ENCODE measurements at regions not wholly inside any gene's neighbourhood (a gene's known extent, or its start where the extent isn't known, plus 50 kb on each side); places are given as distances from the start of the nearest gene placed in this dataset.
"Not testable (repeated sequence)": the region's sequence is repeated elsewhere in the genome, so short reads cannot be mapped to it uniquely, and the experiment has no call there.

GRCh38 chr14:105600195-105600938 lies 74.0 kb downstream of the TMEM121 start:
- DNase-seq (ENCODE audit: low spot score): not testable (repeated sequence)

GRCh38 chr14:105600939-105601359 lies 74.6 kb downstream of the TMEM121 start:
- DNase-seq (ENCODE audit: low spot score): no peak

GRCh38 chr14:105601360-105602242 lies 75.2 kb downstream of the TMEM121 start:
- no peak for DNase-seq (ENCODE audit: low spot score)

GRCh38 chr14:105602243-105602750 lies 75.9 kb downstream of the TMEM121 start:
- no peak for DNase-seq (ENCODE audit: low spot score)

- DNase-seq (ENCODE audit: low spot score): no peak
Measured at GRCh38 chr14:105602799-105603793, 76.7 kb downstream of the TMEM121 start.

GRCh38 chr14:105604531-105605463 lies 78.4 kb downstream of the TMEM121 start:
- DNase-seq (ENCODE audit: low spot score): not testable (repeated sequence)

- DNase-seq (ENCODE audit: low spot score): peak; percentile 89
Measured at GRCh38 chr14:105605464-105606304, 79.3 kb downstream of the TMEM121 start.

GRCh38 chr14:105606305-105606975 lies 80.1 kb downstream of the TMEM121 start:
- DNase-seq (ENCODE audit: low spot score): not testable (repeated sequence)

- DNase-seq (ENCODE audit: low spot score): not testable (repeated sequence)
Measured at GRCh38 chr14:105607025-105607424, 80.6 kb downstream of the TMEM121 start.

GRCh38 chr14:105614987-105615386 lies 88.6 kb downstream of the TMEM121 start:
- DNase-seq (ENCODE audit: low spot score): not testable (repeated sequence)

- peak; percentile 88 for DNase-seq (ENCODE audit: low spot score)
Measured at GRCh38 chr14:105615986-105616801, 89.8 kb downstream of the TMEM121 start.

GRCh38 chr14:105616802-105617192 lies 90.4 kb downstream of the TMEM121 start:
- peak; percentile 90 for DNase-seq (ENCODE audit: low spot score)

- DNase-seq (ENCODE audit: low spot score): peak; percentile 89
Measured at GRCh38 chr14:105617201-105617777, 90.9 kb downstream of the TMEM121 start.

- DNase-seq (ENCODE audit: low spot score): not testable (repeated sequence)
Measured at GRCh38 chr14:105617805-105618204, 91.4 kb downstream of the TMEM121 start.

GRCh38 chr14:105619324-105619723 lies 92.9 kb downstream of the TMEM121 start:
- not testable (repeated sequence) for DNase-seq (ENCODE audit: low spot score)

- DNase-seq (ENCODE audit: low spot score): not testable (repeated sequence)
Measured at GRCh38 chr14:105620178-105620864, 93.9 kb downstream of the TMEM121 start.

All from mesenteric fat pad (tissue), 1 donor.